Adrenal gland (tissue), 9 donors: ENCODE measurements at regions not wholly inside any gene's neighbourhood (a gene's known extent, or its start where the extent isn't known, plus 50 kb on each side); places are given as distances from the start of the nearest gene placed in this dataset.
"Not testable (repeated sequence)": the region's sequence is repeated elsewhere in the genome, so short reads cannot be mapped to it uniquely, and the experiment has no call there.

ENCODE experiments used
- DNase-seq, 7 donors: peaks; one replicate each; pipeline ENCODE4 v3.0.0-alpha.2; 2019 to 2020
- H3K27ac ChIP-seq, 5 donors: fragments of 200-600 bp; sonication (generic) in 4 of 5; 1 replicate in 3 of 5; 2 replicates in 2 of 5; pipeline versions ENCODE4 v1.5.1 to v1.8.0; 2016 to 2020; ENCODE audit warnings: mild to moderate bottlenecking in 1 of 5
- H3K27me3 ChIP-seq: fragments of 200-600 bp; 2 replicates; pipeline ENCODE4 v1.8.0; 2021
- H3K36me3 ChIP-seq, 2 donors: fragments of 200-600 bp; replicated peaks in 1 of 2; 1 replicate in 1 of 2; 2 replicates in 1 of 2; pipeline versions ENCODE4 v1.5.1 to v1.8.0; 2018 to 2022
- H3K4me1 ChIP-seq, 2 donors: fragments of 200-600 bp; replicated peaks in 1 of 2; 1 replicate in 1 of 2; 2 replicates in 1 of 2; pipeline versions ENCODE4 v1.5.1 to v1.8.0; 2018 to 2021
- H3K4me3 ChIP-seq, 4 donors: fragments of 200-600 bp; sonication (generic) in 3 of 4; one replicate each; pipeline ENCODE4 v1.5.1; 2016 to 2018
- H3K9me3 ChIP-seq, 3 donors: fragments of 200-600 bp; sonication (generic) in 1 of 3; replicated peaks in 1 of 3; 1 replicate in 2 of 3; 2 replicates in 1 of 3; pipeline versions ENCODE4 v1.5.1 to v1.8.0; 2016 to 2021
- POLR2A ChIP-seq, 2 donors: fragments of 450-650 bp; IDR thresholded peaks; one replicate each; pipeline ENCODE4 v1.6.1; 2017; ENCODE audit warnings: antibody characterized with exemption in 2 of 2, mild to moderate bottlenecking in 2 of 2, moderate library complexity in 1 of 2
- WGBS, 4 donors: extraction: QIAGEN DNeasy Blood & Tissue Kit in 2 of 4; methylation state at CpG; one replicate each; pipeline versions ENCODE4 v1.1.5 to v1.1.7; 2013 to 2017; 5-methylcytosine and 5-hydroxymethylcytosine counted together
- intact Hi-C, 2 donors: fragments of 100-400 bp; cut with DNase I; formaldehyde crosslinking; loops; one replicate each; pipeline versions ENCODE4 v1.14.1 to v1.15.0; 2022 to 2023
- TF ChIP-seq, protein P1 (sequence below), 6 experiments: fragments of 450-650 bp in 4 of 6; fragments of 200-600 bp in 2 of 6; sonication (generic) in 1 of 6; IDR thresholded peaks; 1 replicate in 5 of 6; 2 replicates in 1 of 6; pipeline versions ENCODE4 v1.5.1 to v1.8.0; 2016 to 2021; ENCODE audit warnings: antibody characterized with exemption in 6 of 6, mild to moderate bottlenecking in 2 of 6, moderate library complexity in 1 of 6
- donor health status: healthy with polysubstance abuse.
- donor health status: Bipolar disorder and iron deficiency.
- donor health status: DM: yes; HTN: yes; CAD: no.
- donor health status: DM: no; HTN: no; CAD: no.
- donor health status: DM: no; HTN: no; CAD: no.

DNA sequence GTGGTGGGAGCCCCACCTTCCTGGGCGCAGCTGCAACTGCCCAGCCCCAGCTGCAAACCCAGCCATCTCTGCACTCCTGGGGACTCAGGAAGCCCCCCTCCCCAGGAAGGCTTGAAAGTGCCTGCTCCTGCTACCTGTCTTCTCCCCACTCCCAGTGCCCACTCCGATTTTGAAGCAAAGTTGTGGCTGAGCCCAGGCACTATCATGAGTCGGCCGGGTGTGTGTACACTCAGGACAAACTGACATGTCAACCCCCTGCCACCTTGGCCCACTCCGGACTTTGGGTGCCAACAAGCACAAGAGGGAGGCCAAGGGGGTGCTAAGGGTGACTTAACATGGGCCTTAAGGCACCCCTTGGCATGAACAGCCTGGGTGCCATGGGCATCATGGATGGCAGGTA, 325.5 kb upstream of the PTGER4 start:
- H3K27me3 ChIP-seq: no peaks in the 10 kb centered on the region
- WGBS, 4 donors: 63 to 89% (median 85%) methylated on average over 4 to 5 of the region's 5 CpGs
- intact Hi-C loops: no loop called here
- no peaks in the 10 kb centered on the region for H3K9me3 ChIP-seq
- H3K36me3 ChIP-seq: no peaks in the 10 kb centered on the region
- no peak for TF ChIP-seq POLR2A (IDR thresholded peaks at IDR 0.05)
- TF ChIP-seq, protein P1, sequence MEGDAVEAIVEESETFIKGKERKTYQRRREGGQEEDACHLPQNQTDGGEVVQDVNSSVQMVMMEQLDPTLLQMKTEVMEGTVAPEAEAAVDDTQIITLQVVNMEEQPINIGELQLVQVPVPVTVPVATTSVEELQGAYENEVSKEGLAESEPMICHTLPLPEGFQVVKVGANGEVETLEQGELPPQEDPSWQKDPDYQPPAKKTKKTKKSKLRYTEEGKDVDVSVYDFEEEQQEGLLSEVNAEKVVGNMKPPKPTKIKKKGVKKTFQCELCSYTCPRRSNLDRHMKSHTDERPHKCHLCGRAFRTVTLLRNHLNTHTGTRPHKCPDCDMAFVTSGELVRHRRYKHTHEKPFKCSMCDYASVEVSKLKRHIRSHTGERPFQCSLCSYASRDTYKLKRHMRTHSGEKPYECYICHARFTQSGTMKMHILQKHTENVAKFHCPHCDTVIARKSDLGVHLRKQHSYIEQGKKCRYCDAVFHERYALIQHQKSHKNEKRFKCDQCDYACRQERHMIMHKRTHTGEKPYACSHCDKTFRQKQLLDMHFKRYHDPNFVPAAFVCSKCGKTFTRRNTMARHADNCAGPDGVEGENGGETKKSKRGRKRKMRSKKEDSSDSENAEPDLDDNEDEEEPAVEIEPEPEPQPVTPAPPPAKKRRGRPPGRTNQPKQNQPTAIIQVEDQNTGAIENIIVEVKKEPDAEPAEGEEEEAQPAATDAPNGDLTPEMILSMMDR (IDR thresholded peaks at IDR 0.05): no peak
- DNase-seq: no peak
- H3K27ac ChIP-seq: no peak overlapping the region
- no peak overlapping the region for H3K4me3 ChIP-seq
- H3K4me1 ChIP-seq: no peaks in the 10 kb centered on the region

DNA sequence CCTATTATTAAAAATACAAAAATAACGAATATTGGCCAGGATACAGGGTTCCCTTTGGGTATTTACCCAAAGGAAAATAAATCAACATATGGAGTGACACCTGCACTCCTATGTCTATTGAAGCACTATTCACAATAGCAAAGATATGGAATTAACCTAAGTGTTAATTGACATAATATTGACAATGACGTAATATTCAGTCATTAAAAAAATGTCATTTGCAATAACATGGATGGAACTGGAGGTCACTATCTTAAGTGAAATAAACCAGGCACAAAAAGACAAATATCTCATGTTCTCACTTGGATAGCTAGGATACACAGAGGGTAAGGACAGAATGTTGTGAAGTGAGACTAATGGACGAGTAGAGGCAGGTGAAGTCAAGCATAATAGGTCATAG, 326.3 kb upstream of the PTGER4 start:
- no peak overlapping the region for H3K27ac ChIP-seq
- H3K4me1 ChIP-seq: no peaks in the 10 kb centered on the region
- intact Hi-C loops: no loop called here
- WGBS, 4 donors: 67 to 72% (median 69%) methylated on average over 3 of the region's 3 CpGs
- TF ChIP-seq, protein P1 (IDR thresholded peaks at IDR 0.05): no peak
- no peak for TF ChIP-seq POLR2A (IDR thresholded peaks at IDR 0.05)
- H3K27me3 ChIP-seq: no peaks in the 10 kb centered on the region
- H3K36me3 ChIP-seq: no peaks in the 10 kb centered on the region
- no peaks in the 10 kb centered on the region for H3K9me3 ChIP-seq
- no peak overlapping the region for H3K4me3 ChIP-seq
- DNase-seq: no peak

DNA sequence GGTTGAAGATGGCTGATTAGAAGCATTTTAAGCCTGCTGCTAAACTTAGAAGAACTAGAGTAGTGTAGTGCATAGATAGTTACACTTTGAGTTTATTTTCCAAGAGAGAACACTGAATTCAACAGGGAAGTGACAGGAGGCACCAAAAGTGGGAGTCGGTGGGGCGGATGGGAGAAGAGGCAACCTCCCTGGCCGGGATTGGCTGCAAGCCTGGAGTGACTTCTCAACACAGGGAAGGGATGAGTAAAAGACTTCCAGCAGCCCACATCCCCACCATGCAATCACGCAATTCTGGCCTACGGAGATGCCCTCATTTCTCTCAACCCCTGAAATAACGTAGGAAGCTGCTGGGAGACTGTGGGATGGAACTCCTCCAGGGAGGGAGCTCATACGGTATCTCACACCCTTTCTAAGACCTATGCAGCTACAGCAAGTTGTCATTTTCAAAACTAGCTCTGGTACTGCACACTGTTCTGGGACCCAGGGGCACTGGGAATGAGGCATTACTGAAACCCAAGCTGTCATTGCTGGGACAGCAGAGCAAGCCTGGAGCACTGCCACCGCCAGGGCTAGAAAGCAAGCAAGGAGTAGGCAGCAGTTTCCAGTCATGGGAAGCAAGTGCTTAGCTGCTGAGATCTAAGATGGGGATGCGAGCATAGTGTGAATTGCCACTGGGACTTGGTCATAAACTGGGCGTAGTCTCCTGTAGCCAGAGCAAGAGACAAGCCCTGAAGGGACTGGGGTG, 331.6 kb upstream of the PTGER4 start:
- H3K4me1 ChIP-seq: peaks cover 0 to 6% of the 10 kb centered on the region in 2 donors
- no peak overlapping the region for H3K4me3 ChIP-seq
- no peaks in the 10 kb centered on the region for H3K27me3 ChIP-seq
- no peaks in the 10 kb centered on the region for H3K9me3 ChIP-seq
- WGBS, 4 donors: 81 to 94% (median 86%) methylated on average over 7 to 10 of the region's 10 CpGs
- TF ChIP-seq, protein P1 (IDR thresholded peaks at IDR 0.05): no peak
- no peak for TF ChIP-seq POLR2A (IDR thresholded peaks at IDR 0.05)
- H3K27ac ChIP-seq: no peak overlapping the region
- no peak for DNase-seq
- no peaks in the 10 kb centered on the region for H3K36me3 ChIP-seq
- intact Hi-C loops: no loop called here

DNA sequence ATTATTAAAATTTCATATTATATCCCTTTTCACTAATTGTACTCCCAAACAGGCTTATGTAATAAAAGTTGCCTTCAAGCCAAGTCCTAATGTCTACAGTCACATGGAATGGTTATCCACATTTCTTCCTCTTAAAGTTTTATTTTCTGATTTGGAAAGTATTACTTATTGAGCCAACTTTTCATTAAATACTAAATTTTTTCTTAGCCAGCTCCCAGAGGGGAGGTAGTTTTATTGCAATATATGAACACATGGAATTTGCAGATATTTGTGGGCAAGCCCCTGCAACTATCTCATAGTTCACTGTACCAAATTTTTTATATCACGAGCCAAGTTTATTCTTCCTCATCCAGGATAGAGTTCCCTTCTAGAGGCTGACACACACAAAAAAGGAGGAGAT, 332.8 kb upstream of the PTGER4 start:
- 74 to 84% (median 78%) methylated on average over 1 of the region's 1 CpG for WGBS, 4 donors
- TF ChIP-seq, protein P1 (IDR thresholded peaks at IDR 0.05): no peak
- no peak for TF ChIP-seq POLR2A (IDR thresholded peaks at IDR 0.05)

DNA sequence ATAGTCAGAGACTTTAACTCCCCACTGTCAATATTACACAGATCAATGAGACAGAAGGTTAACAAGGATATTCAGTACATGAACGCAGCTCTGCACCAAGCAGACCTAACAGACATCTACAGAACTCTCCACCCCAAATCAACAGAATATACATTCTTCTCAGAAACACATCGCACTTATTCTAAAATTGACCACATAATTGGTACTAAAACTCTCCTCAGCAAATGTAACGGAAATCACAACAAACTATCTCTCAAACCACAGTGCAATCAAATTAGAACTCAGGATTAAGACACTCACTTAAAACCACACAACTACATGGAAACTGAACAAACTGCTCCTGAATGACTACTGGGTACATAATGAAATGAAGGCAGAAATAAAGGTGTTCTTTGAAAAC, 341.3 kb upstream of the PTGER4 start:
- H3K36me3 ChIP-seq, H3K9me3 ChIP-seq, intact Hi-C loops, H3K4me1 ChIP-seq, DNase-seq, H3K27me3 ChIP-seq, H3K27ac ChIP-seq, H3K4me3 ChIP-seq: not testable (repeated sequence)
- 73 to 82% (median 79%) methylated on average over 3 of the region's 3 CpGs for WGBS, 4 donors

More for the DNA sequence above, 332.8 kb upstream of the PTGER4 start:
- no peak overlapping the region for H3K4me3 ChIP-seq
- no peaks in the 10 kb centered on the region for H3K36me3 ChIP-seq
- no peak for DNase-seq
- no peaks in the 10 kb centered on the region for H3K9me3 ChIP-seq
- peaks cover 0 to 6% of the 10 kb centered on the region in 2 donors for H3K4me1 ChIP-seq
- H3K27ac ChIP-seq: no peak overlapping the region
- no peaks in the 10 kb centered on the region for H3K27me3 ChIP-seq
- intact Hi-C loops: no loop called here
